Right ventricle myocardium inferior (tissue), 1 donor: ENCODE measurements at regions not wholly inside any gene's neighbourhood (a gene's known extent, or its start where the extent isn't known, plus 50 kb on each side); places are given as distances from the start of the nearest gene placed in this dataset.

Experiments used
- ATAC-seq: fragments of 200-7000 bp; cut with Tn5 transposase; one replicate; pipeline ENCODE4 v1.9.1; 2020; ENCODE audit warnings: mild to moderate bottlenecking, moderate library complexity
- DNase-seq: peaks from one replicate; pipeline ENCODE4 v3.0.0; 2021; ENCODE audit errors: missing footprints
- intact Hi-C: fragments of 100-400 bp; cut with DNase I; formaldehyde crosslinking; loops from one replicate; pipeline ENCODE4 v1.11.0; 2022
- donor health status: DM: no; HTN: yes; CAD: no; lungs with severe emphysema.

GRCh38 chr1:164240081-164240480 is 318.9 kb upstream of the PBX1 start:
- intact Hi-C loops, result loop anchor here (5.0 kb wide), 1 partner anchor 672 kb away; no protein-coding TSS in a partner anchor
- ATAC-seq (no peak), DNase-seq (no peak)

- no peak for ATAC-seq
- no peak for DNase-seq
- intact Hi-C loops, result no loop called here
Observed at GRCh38 chr1:164250365-164250764, 308.6 kb upstream of the PBX1 start.

GRCh38 chr1:164256456-164256855 is 302.5 kb upstream of the PBX1 start:
- no peak for ATAC-seq
- intact Hi-C loops, result no loop called here
- no peak for DNase-seq

- intact Hi-C loops, result no loop called here
- ATAC-seq (no peak), DNase-seq (no peak)
Observed at GRCh38 chr1:164261691-164262240, 297.2 kb upstream of the PBX1 start.

GRCh38 chr1:164263540-164263939 is 295.4 kb upstream of the PBX1 start:
- DNase-seq, result no peak

DNA sequence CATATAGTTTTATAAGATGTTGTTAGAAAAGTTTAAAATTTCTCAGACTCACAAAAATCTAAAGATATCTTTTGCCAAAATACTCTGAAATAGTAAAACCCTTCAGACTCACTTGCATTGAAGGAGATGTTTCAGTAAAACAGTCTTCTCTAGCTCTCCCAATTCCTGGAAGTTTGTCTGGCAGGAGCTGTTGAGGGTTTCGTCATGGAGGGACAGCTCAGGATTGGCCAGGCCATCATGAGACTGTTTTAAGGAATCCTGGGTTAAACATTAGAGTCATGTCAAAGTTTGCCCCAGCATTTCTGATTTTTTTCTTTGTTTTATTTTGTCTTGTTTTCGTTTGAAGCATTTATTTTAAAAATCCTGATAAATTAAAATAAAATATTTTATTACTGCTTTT is 293.8 kb upstream of the PBX1 start:
- ATAC-seq, result no peak
- DNase-seq, result no peak
- intact Hi-C loops, result no loop called here

More at GRCh38 chr1:164263540-164263939, 295.4 kb upstream of the PBX1 start:
- ATAC-seq, result no peak
- intact Hi-C loops, result no loop called here

- ATAC-seq, result no peak
- intact Hi-C loops, result no loop called here
Observed at GRCh38 chr1:164272156-164272555, 286.8 kb upstream of the PBX1 start.

GRCh38 chr1:164296172-164296571 is 262.8 kb upstream of the PBX1 start:
- DNase-seq (no peak), ATAC-seq (peak; percentile 44)
- intact Hi-C loops, result no loop called here

More at GRCh38 chr1:164272156-164272555, 286.8 kb upstream of the PBX1 start:
- no peak for DNase-seq

- intact Hi-C loops, result no loop called here
- DNase-seq (no peak), ATAC-seq (no peak)
Observed at GRCh38 chr1:164308101-164308500, 250.9 kb upstream of the PBX1 start.

GRCh38 chr1:164310166-164310565 is 248.8 kb upstream of the PBX1 start:
- intact Hi-C loops, result loop anchor here (10.0 kb wide), 1 partner anchor 475 kb away; no protein-coding TSS in a partner anchor
- DNase-seq (no peak), ATAC-seq (no peak)

DNA sequence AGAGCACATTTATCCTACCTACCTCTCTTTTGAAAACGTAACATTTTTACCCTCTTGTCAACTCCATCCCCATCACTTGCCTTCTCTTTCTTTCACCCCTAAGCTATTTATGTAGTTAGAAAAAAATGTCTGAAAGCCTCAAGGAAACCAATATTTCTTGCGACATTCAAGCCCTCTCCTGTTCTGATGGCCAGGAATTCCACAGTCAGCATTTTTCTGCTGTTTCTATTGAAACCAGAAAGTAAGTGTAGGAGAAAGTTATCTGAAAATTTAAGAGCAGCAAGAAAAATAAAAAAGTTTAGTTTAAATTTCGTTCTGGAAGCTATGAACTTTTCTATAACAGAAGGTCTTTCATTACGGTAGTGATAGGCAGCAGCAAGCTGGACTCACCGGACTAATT is 247.6 kb upstream of the PBX1 start:
- intact Hi-C loops, result loop anchor here (10.0 kb wide), 1 partner anchor 473 kb away; no protein-coding TSS in a partner anchor
- no peak for DNase-seq
- ATAC-seq, result no peak

- ATAC-seq (peak; percentile 80), DNase-seq (peak; percentile 67)
- intact Hi-C loops, result no loop called here
Observed at GRCh38 chr1:164320790-164321731, 237.9 kb upstream of the PBX1 start.

DNA sequence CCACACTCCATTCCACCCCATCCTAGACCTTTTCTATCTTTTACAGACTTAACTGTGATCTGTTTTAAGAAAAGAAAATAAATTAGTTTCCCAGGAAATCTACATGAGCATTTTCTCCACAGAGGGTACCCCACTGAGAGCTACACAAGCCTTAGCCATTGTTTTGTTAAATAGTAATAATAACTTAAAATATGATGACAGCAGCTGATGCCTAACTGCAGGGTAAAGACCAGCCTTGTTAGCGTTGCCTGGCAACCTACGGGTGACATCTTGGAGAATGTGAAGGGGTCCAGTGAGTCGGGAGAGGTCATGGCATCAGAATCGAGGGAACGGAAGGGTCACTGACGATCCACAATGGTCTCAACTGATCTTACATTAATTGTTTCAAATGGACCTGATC is 233.2 kb upstream of the PBX1 start:
- ATAC-seq (no peak), DNase-seq (no peak)
- intact Hi-C loops, result no loop called here

DNA sequence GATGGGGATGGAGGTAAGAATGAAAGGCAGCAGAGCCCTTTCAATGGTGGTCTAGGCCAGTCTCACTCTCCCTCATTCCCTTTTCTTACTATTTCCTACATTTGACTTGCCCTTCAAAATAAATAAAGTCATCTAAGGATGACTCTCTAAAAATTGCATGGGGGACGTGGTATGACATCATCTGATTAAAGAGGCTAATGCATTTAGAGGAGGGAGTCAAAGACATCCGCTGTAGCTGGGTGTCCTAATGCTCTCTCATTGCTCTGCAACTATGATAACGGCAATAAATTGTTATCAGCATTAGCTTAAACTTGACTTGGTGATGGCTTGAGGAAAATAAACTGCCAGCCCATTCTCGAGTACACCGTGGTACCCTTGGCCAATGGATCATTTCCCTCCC is 225.6 kb upstream of the PBX1 start:
- intact Hi-C loops, result no loop called here
- ATAC-seq (no peak), DNase-seq (no peak)

DNA sequence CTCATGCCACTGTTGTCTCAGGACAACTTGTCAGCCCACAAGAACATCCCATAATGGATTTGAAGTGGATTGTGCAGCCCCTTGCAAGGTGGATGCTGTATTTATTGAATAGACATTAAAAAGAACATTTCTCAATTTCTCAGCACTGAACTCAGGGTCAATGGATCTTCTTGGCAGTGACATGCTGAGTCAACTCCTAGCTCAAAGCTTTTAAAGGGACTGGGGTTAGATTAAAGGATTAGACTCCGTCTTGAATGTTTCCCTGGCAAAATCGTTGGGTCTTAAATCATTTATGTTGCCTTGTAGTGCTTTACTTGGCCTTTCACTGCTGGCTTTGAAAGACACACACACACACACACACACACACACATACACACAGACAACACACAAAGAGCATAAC is 221.6 kb upstream of the PBX1 start:
- DNase-seq, result no peak
- intact Hi-C loops, result no loop called here
- ATAC-seq, result no peak

- intact Hi-C loops, result no loop called here
- DNase-seq (no peak), ATAC-seq (no peak)
Observed at GRCh38 chr1:164337885-164338284, 221.1 kb upstream of the PBX1 start.

DNA sequence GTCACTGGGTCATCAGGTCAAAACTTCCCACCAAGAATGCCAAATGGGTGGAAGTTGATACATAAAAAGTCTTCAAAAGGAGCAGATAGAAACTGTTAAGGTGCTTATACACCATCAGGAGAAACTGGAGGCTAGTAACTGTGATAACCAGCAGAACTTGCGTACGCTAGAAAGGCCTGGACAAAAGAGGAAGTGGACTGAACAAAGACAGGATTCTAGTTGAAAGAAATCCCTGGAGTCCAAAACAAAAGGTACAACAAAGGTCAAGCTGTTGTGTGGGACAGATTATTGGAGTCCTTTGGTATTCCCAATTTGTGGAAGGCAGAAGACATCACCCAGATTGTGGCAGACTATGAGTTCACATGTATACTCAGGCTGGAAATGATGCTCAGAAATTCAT is 215.8 kb upstream of the PBX1 start:
- intact Hi-C loops, result no loop called here
- DNase-seq (no peak), ATAC-seq (no peak)

GRCh38 chr1:164347980-164348379 is 211.0 kb upstream of the PBX1 start:
- DNase-seq, result no peak
- intact Hi-C loops, result no loop called here
- no peak for ATAC-seq

DNA sequence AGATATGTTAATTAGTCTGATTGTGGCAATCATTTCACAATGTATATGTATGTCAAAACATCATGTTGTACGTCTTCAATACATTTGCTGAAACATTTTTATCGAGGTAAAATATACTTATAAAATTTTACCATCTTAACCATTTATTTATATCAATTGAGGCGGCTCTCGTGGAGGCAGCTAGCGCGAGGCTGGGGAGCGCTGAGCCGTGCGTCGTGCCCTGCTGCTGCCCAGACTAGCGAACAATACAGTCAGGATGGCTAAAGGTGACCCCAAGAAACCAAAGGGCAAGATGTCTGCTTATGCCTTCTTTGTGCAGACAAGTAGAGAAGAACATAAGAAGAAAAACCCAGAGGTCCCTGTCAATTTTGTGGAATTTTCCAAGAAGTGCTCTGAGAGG is 202.5 kb upstream of the PBX1 start:
- DNase-seq (peak; percentile 37), ATAC-seq (no peak)
- intact Hi-C loops, result no loop called here

DNA sequence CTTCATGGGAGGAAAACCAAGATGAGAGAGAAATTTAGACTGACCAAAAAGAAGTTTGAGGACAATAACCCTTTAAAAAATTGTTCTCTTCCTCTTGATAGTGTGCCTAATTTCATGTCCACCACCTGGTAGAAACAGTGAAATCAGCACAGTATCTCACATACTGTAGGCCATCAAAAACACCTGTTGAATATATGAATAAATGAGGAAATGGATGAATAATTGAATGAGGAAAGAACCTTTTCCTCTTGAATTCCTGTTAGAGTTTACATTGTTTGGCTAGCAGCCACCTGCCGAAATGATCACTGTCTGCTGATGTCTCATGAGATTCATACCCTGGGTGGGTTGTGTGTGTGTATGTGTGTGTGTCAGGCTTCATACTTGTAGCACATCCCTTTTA is 198.7 kb upstream of the PBX1 start:
- no peak for DNase-seq
- no peak for ATAC-seq
- intact Hi-C loops, result no loop called here
